HG02884 (cell line): ENCODE measurements at regions not wholly inside any gene's neighbourhood (a gene's known extent, or its start where the extent isn't known, plus 50 kb on each side); places are given as distances from the start of the nearest gene placed in this dataset.

Source experiments
- ATAC-seq: cut with Tn5 transposase; IDR thresholded peaks from one replicate; pipeline ENCODE4 v1.9.1; 2021; ENCODE audit warnings: mild to moderate bottlenecking, moderate library complexity; ENCODE audit not compliant: unreplicated experiment

DNA sequence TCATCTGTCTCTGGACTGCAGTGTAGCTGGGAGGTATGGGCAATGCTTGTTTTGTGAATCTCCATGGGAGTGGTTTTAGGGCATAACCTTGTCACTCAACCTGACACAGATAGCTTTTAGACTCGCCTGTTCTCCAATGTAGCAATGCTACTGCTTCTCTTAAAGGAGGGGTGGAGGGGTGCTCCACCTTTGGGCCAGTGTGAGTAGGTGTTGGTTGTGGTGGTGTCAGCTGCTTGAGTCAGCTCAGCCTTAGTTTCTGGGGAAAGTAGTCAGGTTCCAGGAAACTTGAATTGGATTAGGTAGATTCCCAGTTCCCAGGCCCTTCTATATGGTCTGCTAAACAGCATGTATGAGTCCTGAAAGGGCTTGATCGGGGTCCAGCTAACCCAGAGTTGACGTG is 91.1 kb upstream of the PLPPR1 start:
- no peak for ATAC-seq

DNA sequence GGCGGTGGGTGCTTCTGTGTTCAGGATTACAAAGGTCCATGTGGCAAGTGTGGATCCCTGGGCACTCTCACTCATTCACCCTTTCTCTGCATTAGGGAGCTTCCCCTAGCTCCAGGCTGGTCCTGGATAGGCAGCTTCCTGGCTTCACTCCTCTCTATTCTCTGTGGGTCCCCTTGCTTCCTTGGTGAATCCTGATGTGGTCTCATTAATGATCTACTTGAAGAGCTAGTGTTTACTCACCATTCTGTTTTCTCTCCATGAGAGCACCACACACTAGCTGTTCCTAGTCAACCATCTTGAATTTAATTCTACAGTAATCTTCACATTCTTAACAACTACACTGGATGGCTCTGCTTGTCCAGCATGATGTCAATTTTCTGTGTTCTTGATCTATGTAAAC is 90.0 kb upstream of the PLPPR1 start:
- ATAC-seq: no peak

DNA sequence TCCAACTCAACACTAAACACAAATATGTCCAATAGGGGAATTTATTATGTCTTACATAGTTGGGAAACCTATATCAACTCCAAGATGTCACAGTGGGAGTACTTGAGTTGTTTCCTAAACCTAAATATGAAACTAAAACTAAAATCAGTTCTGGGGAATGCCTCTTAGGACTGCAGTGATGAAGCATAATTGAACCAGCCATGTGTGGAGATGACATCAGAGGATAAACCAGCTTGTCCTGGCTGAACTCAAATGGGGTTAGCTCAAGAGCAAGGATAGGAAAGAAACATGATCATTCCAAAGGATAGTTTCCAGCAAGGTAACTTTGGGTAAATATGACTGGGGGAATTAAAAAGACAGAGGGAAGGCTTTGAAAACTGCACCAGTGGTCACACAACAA is 88.9 kb upstream of the PLPPR1 start:
- no peak for ATAC-seq

DNA sequence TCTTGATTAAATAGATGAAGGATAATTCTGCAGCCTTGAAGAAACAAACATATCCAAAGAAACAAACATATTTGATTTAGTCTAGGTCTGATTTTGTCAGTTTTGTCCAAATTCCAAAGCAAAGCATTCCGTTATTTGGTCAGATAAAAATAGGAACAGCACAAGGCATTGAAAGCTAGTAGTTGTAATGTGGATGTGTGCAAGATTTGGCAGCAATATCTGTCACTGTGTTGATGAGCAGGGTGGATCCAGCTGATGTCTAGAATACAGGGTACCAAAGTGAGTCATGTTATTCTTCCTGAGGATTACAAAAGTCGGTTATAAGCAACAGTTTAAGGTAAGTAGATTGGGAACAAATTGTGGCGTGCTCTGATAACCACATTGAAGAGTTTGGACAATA is 69.3 kb upstream of the PLPPR1 start:
- no peak for ATAC-seq
